HG03025 (cell line): ENCODE measurements at regions not wholly inside any gene's neighbourhood (a gene's known extent, or its start where the extent isn't known, plus 50 kb on each side); places are given as distances from the start of the nearest gene placed in this dataset.
"Not testable (repeated sequence)": the region's sequence is repeated elsewhere in the genome, so short reads cannot be mapped to it uniquely, and the experiment has no call there.

Experiments
- ATAC-seq: cut with Tn5 transposase; IDR thresholded peaks from one replicate; pipeline ENCODE4 v1.9.1; 2021; ENCODE audit warnings: mild to moderate bottlenecking, moderate library complexity; ENCODE audit not compliant: unreplicated experiment, low FRiP score

- ATAC-seq: no peak
Measured at GRCh38 chrX:131818297-131818936, 204.7 kb upstream of the STK26 start.

GRCh38 chrX:131821945-131822622 is 201.0 kb upstream of the STK26 start:
- peak; percentile 68 for ATAC-seq

- ATAC-seq: no peak
Measured at GRCh38 chrX:131826572-131826971, 196.5 kb upstream of the STK26 start.

DNA sequence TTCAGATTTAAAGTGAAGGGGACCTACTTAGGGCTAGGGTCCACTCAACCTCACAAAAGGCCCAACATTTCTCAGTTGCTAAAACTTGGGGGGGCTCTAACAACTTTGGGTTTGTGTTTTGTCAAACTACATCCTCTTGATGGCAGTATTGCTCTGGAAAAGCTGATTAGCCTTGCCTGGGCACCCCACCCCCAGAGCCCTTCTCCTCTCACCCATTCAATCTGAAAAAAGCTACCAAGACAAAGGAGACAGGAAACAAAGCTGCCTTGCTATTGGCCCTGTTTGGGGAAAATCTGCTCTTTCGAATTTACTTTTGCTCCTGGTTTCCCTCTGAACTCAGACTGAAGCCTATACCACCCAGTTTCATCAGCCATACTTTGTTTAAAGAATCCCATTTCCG is 195.2 kb upstream of the STK26 start:
- peak; percentile 51 for ATAC-seq

DNA sequence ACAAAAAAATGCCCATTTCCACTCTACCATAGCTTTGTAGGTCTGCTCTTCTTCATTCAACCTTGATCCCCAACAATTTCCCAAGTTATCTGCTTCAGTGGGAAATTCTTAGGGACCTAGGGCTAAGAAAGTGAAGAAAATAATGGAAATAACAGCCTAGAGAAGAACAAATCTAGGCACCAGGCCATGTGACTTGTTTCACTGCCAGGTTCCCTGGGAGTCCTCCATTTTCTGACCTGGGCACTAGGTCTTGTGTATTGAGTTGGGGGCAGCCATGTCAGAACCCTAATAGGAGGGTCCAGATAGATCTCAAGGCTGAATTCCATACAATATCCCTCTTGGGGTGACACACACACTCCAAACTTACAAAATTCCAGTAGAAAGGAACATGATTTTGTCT is 194.6 kb upstream of the STK26 start:
- no peak for ATAC-seq

GRCh38 chrX:131830400-131831184 is 192.5 kb upstream of the STK26 start:
- no peak for ATAC-seq

GRCh38 chrX:131831185-131831520 is 191.9 kb upstream of the STK26 start:
- no peak for ATAC-seq

- no peak for ATAC-seq
Measured at GRCh38 chrX:131836161-131836560, 186.9 kb upstream of the STK26 start.

GRCh38 chrX:131837325-131837724 is 185.8 kb upstream of the STK26 start:
- no peak for ATAC-seq

DNA sequence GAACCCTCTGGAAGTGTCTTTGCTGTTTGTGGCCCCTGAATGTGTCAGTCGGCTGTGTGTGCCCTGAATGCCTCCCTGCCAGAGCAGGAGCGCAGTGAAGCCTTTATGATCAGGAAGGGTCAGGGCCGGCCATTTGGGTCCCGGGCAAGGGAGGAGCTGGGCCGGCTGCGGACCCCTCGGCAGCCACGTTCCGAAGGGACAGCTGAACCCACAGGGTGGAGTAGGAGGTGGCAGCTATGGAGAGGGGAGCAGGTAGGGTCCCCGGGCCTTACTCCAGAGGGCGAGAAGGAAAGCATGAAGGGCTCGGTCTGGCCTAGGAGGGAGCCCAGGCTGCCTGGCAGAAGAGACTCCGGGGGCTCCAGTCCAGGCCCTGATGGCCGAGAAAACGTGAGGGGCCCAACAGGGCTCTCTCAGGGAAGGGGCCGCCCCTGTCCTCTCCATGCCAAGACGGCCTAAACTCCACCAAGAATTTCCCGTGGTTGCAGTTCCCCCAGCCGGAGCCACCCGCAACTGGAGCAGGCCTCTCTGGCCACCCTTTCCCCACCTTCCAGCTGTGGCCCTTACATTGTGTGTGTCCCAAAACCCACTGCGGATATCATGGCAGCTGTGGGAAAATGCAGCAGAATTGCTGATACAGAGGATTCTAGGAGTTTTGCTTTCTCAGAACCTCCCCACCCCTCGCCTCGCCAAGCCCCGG is 182.2 kb upstream of the STK26 start:
- no peak for ATAC-seq

DNA sequence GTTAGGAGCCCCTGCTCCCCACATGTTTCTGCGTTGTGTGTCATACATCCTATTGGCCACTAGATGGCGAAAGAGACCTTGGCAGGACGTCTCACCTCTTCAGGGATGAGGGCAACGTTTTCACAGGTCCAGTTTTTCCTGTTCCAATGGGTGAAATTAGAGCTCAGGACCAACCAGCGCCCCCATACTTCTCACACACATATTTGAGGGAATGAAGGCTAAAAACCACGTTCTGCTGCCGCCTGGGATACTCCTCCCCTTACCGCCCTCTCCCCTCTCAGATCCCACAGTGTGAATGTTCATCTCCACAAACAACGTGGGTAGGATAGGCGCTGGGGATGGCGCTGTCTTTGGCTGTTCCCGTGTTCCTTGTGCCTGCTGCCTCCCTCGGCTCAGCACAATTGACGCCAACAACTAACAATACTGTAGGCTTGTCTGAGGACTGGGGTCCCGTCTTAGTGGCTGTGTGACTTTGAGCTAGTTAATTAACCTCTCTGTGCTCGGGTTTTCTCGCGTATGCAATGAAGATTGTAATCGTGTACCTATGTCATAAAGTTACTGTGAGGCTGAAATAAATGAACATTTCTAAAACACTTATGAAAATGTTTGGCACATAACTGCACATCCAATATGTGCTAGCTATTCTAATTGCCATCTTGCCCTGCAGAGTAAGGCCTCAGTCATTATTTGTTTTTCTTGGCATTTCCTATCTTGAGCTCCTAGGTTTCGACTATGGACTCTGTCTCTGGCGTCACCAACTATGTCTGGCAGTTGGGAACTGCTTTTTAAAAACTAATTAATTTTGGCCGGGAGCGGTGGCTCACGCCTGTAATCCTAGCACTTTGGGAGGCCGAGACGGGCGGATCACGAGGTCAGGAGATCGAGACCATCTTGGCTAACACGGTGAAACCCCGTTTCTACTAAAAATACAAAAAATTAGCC is 181.3 kb upstream of the STK26 start:
- ATAC-seq: peak; percentile 71

- no peak for ATAC-seq
Measured at GRCh38 chrX:131843987-131844386, 179.1 kb upstream of the STK26 start.

DNA sequence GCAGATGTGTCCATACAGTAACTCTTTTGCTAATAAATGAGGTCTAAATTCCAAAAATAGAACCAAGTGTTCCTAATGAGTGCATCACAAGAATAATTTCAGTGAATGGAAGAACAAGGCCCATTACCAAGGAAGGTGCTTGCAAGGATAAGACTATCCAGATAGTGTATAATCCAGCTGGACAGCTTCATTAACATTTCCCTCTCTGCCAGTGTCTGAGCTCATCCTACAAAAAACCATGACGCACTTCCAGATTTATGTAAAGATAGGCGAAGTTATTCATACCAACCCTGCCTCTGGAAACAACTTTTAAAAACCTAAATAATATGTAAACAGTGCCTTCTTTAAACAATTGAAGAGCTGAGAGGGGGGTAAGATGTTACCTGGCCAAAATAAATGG is 177.9 kb upstream of the STK26 start:
- no peak for ATAC-seq

GRCh38 chrX:131845771-131846170 is 177.3 kb upstream of the STK26 start:
- no peak for ATAC-seq

- ATAC-seq: not testable (repeated sequence)
Measured at GRCh38 chrX:131850964-131851363, 172.1 kb upstream of the STK26 start.

DNA sequence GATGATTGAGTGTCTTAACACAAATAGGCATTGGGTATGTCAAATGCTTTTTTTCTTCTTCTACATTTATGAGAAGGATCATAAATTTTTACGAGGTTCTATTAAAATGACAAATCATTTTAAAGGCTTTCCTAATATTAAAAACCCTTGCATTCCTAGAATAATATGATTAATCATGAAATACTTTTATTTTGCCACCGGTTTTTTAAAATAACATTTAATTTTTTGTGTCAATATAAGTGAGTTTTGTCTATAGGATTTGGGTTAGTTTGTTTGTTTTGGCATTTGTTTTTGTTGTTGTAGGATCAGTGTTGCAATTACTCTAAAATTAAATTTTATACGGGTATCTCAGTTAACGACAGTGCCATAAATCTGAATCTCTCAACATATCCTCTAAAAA is 169.7 kb upstream of the STK26 start:
- no peak for ATAC-seq

DNA sequence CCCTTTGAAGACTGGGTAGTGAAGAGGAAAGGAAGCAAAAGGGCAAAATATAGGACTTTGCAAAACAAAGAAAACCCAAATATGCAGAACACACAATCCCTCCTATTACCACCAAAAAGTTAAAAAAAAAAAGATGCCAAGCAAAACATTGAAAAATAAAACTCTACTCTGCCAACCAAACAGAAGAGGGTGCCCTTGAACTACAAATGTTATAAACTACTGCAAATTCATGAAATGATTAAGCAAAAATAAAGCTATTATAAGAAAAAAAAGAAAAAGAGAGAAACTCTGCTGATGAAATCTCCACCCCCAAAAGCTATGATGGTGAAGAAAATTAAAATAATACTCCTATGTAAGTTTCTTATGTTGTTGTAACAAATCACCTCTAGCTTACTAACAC is 168.5 kb upstream of the STK26 start:
- ATAC-seq: no peak

- no peak for ATAC-seq
Measured at GRCh38 chrX:131861088-131861787, 161.9 kb upstream of the STK26 start.

GRCh38 chrX:131862321-131862720 is 160.8 kb upstream of the STK26 start:
- ATAC-seq: no peak
